ENCODE measurements at regions not wholly inside any gene's neighbourhood (a gene's known extent, or its start where the extent isn't known, plus 50 kb on each side); places are given as distances from the start of the nearest gene placed in this dataset.

- no peak for DNase-seq
Observed at GRCh38 chr17:73787076-73788059, 143.1 kb upstream of the SDK2 start.

GRCh38 chr17:73788111-73788510, 143.9 kb upstream of the SDK2 start:
- no peak for DNase-seq

GRCh38 chr17:73791121-73791520, 146.9 kb upstream of the SDK2 start:
- DNase-seq = no peak

GRCh38 chr17:73791631-73792030, 147.4 kb upstream of the SDK2 start:
- DNase-seq = no peak

- no peak for DNase-seq
Observed at GRCh38 chr17:73792994-73793393, 148.7 kb upstream of the SDK2 start.

- DNase-seq = no peak
Observed at GRCh38 chr17:73794336-73794735, 150.1 kb upstream of the SDK2 start.

GRCh38 chr17:73795730-73796129, 151.5 kb upstream of the SDK2 start:
- peak; percentile 16 for DNase-seq

GRCh38 chr17:73797594-73798110, 153.4 kb upstream of the SDK2 start:
- no peak for DNase-seq

GRCh38 chr17:73798111-73798748, 154.0 kb upstream of the SDK2 start:
- peak; percentile 59 for DNase-seq

GRCh38 chr17:73799096-73799495, 154.9 kb upstream of the SDK2 start:
- no peak for DNase-seq

- no peak for DNase-seq
Observed at GRCh38 chr17:73799781-73800627, 155.8 kb upstream of the SDK2 start.

GRCh38 chr17:73800893-73801292, 156.6 kb upstream of the SDK2 start:
- peak; percentile 48 for DNase-seq

GRCh38 chr17:73801455-73802100, 157.3 kb upstream of the SDK2 start:
- no peak for DNase-seq

GRCh38 chr17:73802314-73802713, 158.1 kb upstream of the SDK2 start:
- peak; percentile 35 for DNase-seq

GRCh38 chr17:73802871-73803270, 158.6 kb upstream of the SDK2 start:
- DNase-seq = no peak

GRCh38 chr17:73803964-73804435, 159.8 kb upstream of the SDK2 start:
- peak; percentile 77 for DNase-seq

- no peak for DNase-seq
Observed at GRCh38 chr17:73806768-73807167, 162.5 kb upstream of the SDK2 start.

GRCh38 chr17:73813201-73813600, 169.0 kb upstream of the SDK2 start:
- no peak for DNase-seq

- DNase-seq = no peak
Observed at GRCh38 chr17:73814075-73814474, 169.8 kb upstream of the SDK2 start.

GRCh38 chr17:73815474-73815873, 171.2 kb upstream of the SDK2 start:
- DNase-seq = no peak

- no peak for DNase-seq
Observed at GRCh38 chr17:73819440-73820395, 175.5 kb upstream of the SDK2 start.

Measured in NCI-H748 treated with DMSO at 0.1 percent for 48 hours (cell line).